ENCODE measurements at regions not wholly inside any gene's neighbourhood (a gene's known extent, or its start where the extent isn't known, plus 50 kb on each side); places are given as distances from the start of the nearest gene placed in this dataset.

- no peak for TF ChIP-seq CTCF (IDR thresholded peaks at IDR 0.05)
- TF ChIP-seq ZFX (IDR thresholded peaks at IDR 0.05; ENCODE audit: borderline replicate concordance) = no peak
Measured at GRCh38 chr2:186947516-186947915, 98.5 kb upstream of the ZSWIM2 start.
